ENCODE measurements at regions not wholly inside any gene's neighbourhood (a gene's known extent, or its start where the extent isn't known, plus 50 kb on each side); places are given as distances from the start of the nearest gene placed in this dataset.

GRCh38 chr2:186984966-186985365, 136.0 kb upstream of the ZSWIM2 start:
- no peak for TF ChIP-seq CTCF (IDR thresholded peaks at IDR 0.05)

GRCh38 chr2:186984481-186984880, 135.5 kb upstream of the ZSWIM2 start:
- TF ChIP-seq CTCF (IDR thresholded peaks at IDR 0.05), result no peak

DNA sequence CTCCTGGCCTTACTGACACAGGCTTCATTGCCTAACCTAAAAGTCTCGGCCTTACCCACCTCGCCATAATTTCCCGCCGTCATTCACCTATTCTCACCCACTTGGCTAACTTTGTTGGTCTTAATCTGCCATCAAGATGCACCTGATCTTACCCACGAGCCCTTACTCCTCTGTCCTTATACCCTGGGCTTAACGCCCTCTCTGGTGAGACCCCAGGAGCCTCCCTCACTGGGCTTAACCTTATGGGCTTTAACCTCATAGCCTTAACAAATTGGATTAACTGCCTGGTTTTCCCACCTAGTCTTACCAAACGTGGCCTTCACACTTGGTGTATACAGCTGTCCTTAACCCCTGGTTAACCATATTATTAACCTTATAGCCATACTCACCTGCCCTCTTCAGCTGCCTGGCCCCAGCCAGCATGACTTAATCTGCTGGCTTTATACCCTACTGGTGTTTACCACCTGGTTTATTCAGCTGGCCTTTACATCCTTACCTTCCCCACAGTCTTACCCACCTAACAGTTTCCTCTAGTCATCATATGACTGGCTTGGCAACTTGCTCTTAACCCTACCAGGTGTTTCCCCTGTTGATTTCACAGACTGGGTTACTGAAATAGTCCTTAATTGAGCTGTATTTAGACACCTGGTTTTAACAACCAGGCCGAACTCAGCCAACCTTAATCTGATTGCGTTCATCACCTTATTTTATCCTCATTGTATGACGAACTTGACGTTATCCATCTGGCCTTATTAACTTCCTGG, 132.0 kb upstream of the ZSWIM2 start:
- TF ChIP-seq CTCF (IDR thresholded peaks at IDR 0.05), result no peak

DNA sequence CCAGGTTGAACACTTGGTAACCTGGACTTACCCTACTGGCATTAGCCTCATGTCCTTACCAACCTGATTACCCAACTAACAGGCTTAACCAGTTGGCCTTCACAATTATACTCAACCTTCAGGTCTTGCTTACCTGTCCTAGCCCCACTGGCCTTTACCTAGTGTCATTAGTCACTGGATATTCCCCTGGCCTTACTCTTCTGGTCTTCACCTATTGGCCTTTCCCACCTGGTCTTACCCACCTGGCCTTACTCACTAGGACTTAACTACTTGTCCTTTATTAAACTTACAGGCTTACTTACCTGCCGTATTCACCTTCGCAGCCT, 131.1 kb upstream of the ZSWIM2 start:
- no peak for TF ChIP-seq CTCF (IDR thresholded peaks at IDR 0.05)

DNA sequence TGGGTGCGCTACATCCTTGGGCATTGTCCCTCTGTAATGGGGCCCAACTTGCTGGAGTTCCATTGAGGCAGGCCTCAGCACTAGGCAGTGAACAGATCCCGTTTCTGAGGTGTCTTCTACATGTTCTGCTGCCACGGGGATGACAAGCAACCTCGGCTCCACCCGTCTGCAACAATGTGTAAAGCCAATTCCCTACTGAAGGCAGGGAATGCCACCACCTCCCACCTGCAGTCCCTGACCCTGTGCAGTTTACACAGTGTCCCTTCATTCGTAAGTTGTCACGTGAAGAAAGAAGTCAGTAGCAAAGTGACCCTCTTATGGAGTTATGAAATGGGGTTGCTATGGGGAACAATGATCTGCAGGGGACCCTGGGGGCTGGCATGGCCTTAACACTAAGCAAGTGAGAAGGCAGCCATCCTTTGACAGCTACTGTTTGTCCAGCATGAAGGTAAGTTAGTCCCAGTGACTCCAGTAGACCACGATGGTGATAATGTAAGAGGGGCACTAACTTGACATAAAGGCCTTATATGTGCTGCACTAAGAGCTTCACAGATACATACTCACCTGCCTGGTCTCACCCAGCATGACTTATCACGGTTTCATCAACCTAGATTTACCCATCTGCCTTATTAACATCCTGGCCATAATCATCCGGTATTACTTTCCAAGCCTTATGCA, 130.6 kb upstream of the ZSWIM2 start:
- TF ChIP-seq CTCF (IDR thresholded peaks at IDR 0.05), result no peak

DNA sequence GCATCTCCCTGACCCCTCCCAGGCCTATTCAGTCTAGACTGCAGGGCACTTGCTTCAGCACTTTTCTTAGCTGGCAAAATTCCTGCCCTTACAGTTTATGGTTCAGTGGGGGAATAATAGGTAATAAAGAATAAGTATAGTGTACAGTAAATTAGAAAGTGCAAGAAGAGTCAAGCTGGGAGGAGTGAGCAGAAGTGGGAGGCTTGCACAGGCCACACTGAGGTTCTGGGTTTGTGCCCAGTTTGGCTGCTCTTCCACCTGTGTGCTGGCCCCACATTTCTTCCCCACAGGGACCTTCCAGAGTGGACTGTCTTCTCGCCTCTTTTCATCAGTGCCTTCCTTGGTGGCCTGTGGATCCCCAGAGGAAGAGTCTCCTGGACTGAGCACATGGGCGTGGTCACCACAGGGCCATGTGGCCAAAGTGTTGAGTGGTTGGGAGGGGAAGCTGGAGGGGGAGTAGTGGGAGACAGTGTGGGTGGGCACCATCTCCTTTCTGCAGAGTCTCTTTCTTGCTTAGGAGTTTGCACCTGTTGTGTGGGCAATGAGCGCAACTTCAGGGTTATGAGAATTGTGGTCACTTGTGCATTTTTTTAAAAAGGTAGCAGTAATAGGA, 128.6 kb upstream of the ZSWIM2 start:
- no peak for TF ChIP-seq CTCF (IDR thresholded peaks at IDR 0.05)

DNA sequence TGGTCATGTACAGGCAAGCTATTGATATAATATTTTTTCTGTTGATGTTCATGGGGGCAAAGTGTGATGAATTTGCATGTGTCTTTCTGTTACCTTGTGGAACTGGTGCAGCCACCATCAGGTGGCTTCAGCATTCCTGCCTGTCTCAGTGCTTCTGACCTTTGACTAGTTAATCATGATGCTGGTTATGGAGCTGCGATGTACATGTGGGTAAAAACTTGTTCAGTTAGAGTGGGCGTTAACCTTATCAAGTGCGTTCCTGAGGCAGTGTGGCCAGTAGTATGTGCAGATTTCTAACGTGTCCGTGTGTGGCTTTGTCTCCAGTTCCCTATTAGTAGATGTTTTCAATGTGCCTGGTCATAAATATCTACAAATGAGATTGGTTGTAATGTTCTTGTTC, 127.4 kb upstream of the ZSWIM2 start:
- TF ChIP-seq CTCF (IDR thresholded peaks at IDR 0.05), result no peak

All from LNCAP (cell line).